BJ (cell line): ENCODE measurements at regions not wholly inside any gene's neighbourhood (a gene's known extent, or its start where the extent isn't known, plus 50 kb on each side); places are given as distances from the start of the nearest gene placed in this dataset.

Experiments
- CTCF ChIA-PET: fragments of 350-600 bp; formaldehyde crosslinking; extraction: SDS; loops from one replicate; lab custom pipeline; 2021; ENCODE audit warnings: antibody characterized with exemption, inconsistent platforms; lab: Yijun Ruan, JAX
- POLR2A ChIA-PET: fragments of 300-600 bp; sonication (Branson Sonifier 250); formaldehyde crosslinking; extraction: SDS; loops from one replicate; lab custom pipeline; 2021; ENCODE audit warnings: antibody characterized with exemption; lab: Charles Lee
- DNase-seq: peaks from one replicate; pipeline ENCODE4 v3.0.0-alpha.2; 2011; ENCODE audit warnings: low read depth
- H3K27me3 ChIP-seq: 2 replicates; pipeline ENCODE4 v1.6.0; 2011; ENCODE audit warnings: low read length; ENCODE audit not compliant: control insufficient read depth, insufficient read depth
- H3K36me3 ChIP-seq: 2 replicates; pipeline ENCODE4 v1.5.1; 2011; ENCODE audit warnings: low read length; ENCODE audit not compliant: control insufficient read depth, insufficient read depth
- H3K4me3 ChIP-seq: 2 replicates; pipeline ENCODE4 v1.5.1; 2011; ENCODE audit warnings: low read depth, mild to moderate bottlenecking, control low read depth, low read length
- CTCF ChIP-seq: IDR thresholded peaks from 2 replicates; pipeline ENCODE4 v1.5.1; 2011; ENCODE audit warnings: low read depth, mild to moderate bottlenecking, control low read depth, inconsistent platforms, low read length, moderate library complexity; ENCODE audit not compliant: insufficient read depth

- no peak for TF ChIP-seq CTCF
- no peak for DNase-seq
- H3K27me3 ChIP-seq, result no peaks in the 10 kb centered on the region
- ChIA-PET CTCF (no interaction called here), POLR2A (no interaction called here)
- H3K36me3 ChIP-seq, result no peaks in the 10 kb centered on the region
- H3K4me3 ChIP-seq, result no peak overlapping the region
These were observed 298.7 kb upstream of the CDH6 start for GRCh38 chr5:30894811-30895210.

- ChIA-PET POLR2A (no interaction called here), CTCF (no interaction called here)
- no peak for TF ChIP-seq CTCF
- H3K4me3 ChIP-seq, result no peak overlapping the region
- no peaks in the 10 kb centered on the region for H3K36me3 ChIP-seq
- DNase-seq, result no peak
- H3K27me3 ChIP-seq, result no peaks in the 10 kb centered on the region
These were observed 301.8 kb upstream of the CDH6 start for GRCh38 chr5:30891660-30892059.

- no peak for TF ChIP-seq CTCF
- CTCF ChIA-PET, result interaction anchor here (0.6 kb wide), 1 partner anchor 79 kb away, joined by 3 read pairs; no protein-coding TSS in a partner anchor
- POLR2A ChIA-PET, result interaction anchor here (0.6 kb wide), 1 partner anchor 630 kb away, joined by 7 read pairs; no protein-coding TSS in a partner anchor
- Histone ChIP-seq H3K4me3 (no peak overlapping the region), H3K27me3 (no peaks in the 10 kb centered on the region), H3K36me3 (no peaks in the 10 kb centered on the region)
- no peak for DNase-seq
These were observed 303.1 kb upstream of the CDH6 start for GRCh38 chr5:30890377-30890776.

- CTCF ChIA-PET, result interaction anchor here (1.1 kb wide), 1 partner anchor 13 kb away, joined by 3 read pairs; no protein-coding TSS in a partner anchor
- POLR2A ChIA-PET, result no interaction called here
- TF ChIP-seq CTCF, result no peak
- Histone ChIP-seq H3K4me3 (no peak overlapping the region), H3K36me3 (no peaks in the 10 kb centered on the region), H3K27me3 (no peaks in the 10 kb centered on the region)
- DNase-seq, result no peak
These were observed 313.0 kb upstream of the CDH6 start for GRCh38 chr5:30880514-30880913.

- POLR2A ChIA-PET, result no interaction called here
- no peak for TF ChIP-seq CTCF
- no peak for DNase-seq
- H3K4me3 ChIP-seq, result no peak overlapping the region
- H3K27me3 ChIP-seq, result no peaks in the 10 kb centered on the region
- CTCF ChIA-PET, result interaction anchor here (1.1 kb wide), 1 partner anchor 14 kb away, joined by 3 read pairs; no protein-coding TSS in a partner anchor
- no peaks in the 10 kb centered on the region for H3K36me3 ChIP-seq
These were observed 313.6 kb upstream of the CDH6 start for GRCh38 chr5:30879887-30880286.
